WTC11 (cell line): ENCODE measurements at regions not wholly inside any gene's neighbourhood (a gene's known extent, or its start where the extent isn't known, plus 50 kb on each side); places are given as distances from the start of the nearest gene placed in this dataset.

Experiments used
- ATAC-seq: fragments of 200-7000 bp; cut with Tn5 transposase; 2 replicates; pipeline ENCODE4 v1.10.0; 2021; ENCODE audit warnings: mild to moderate bottlenecking, moderate library complexity
- CTCF ChIA-PET: fragments of 300-600 bp; sonication (Branson Sonifier 250); formaldehyde crosslinking; loops from one replicate; lab custom pipeline; 2021; ENCODE audit warnings: antibody characterized with exemption; lab: Charles Lee
- POLR2A ChIA-PET: fragments of 350-600 bp; sonication (Branson Sonifier 250); formaldehyde crosslinking; loops from one replicate; lab custom pipeline; 2021; ENCODE audit warnings: antibody characterized with exemption; lab: Charles Lee
- DNase-seq: peaks from one replicate; pipeline ENCODE4 v3.0.0; 2021; ENCODE audit warnings: low spot score
- H3K27ac Mint-ChIP-seq: 2 replicates; pipeline ENCODE4 v1.8.0; 2021; ENCODE audit warnings: mixed read lengths
- H3K27me3 Mint-ChIP-seq: 2 replicates; pipeline ENCODE4 v1.8.0; 2021; ENCODE audit warnings: low read depth, mild to moderate bottlenecking, moderate library complexity, mixed read lengths
- H3K36me3 Mint-ChIP-seq: 2 replicates; pipeline ENCODE4 v1.8.0; 2021; ENCODE audit warnings: mixed read lengths
- H3K4me1 Mint-ChIP-seq: 2 replicates; pipeline ENCODE4 v1.8.0; 2022; ENCODE audit warnings: mixed read lengths
- H3K4me3 Mint-ChIP-seq: 2 replicates; pipeline ENCODE4 v1.8.0; 2021; ENCODE audit warnings: mild to moderate bottlenecking, moderate library complexity, mixed read lengths
- H3K9me3 Mint-ChIP-seq: 2 replicates; pipeline ENCODE4 v1.8.0; 2021; ENCODE audit warnings: mixed read lengths
- ETV6 ChIP-seq: sonication (generic); formaldehyde crosslinking; IDR thresholded peaks from 2 replicates; pipeline ENCODE4 v1.8.1; 2022; ENCODE audit warnings: mild to moderate bottlenecking, missing genetic modification reagents
- FOXP1 ChIP-seq: sonication (generic); formaldehyde crosslinking; IDR thresholded peaks from 2 replicates; pipeline ENCODE4 v1.8.0; 2022; ENCODE audit warnings: missing genetic modification reagents, mild to moderate bottlenecking, moderate library complexity, borderline replicate concordance
- GRHL2 ChIP-seq: fragments of 250-450 bp; sonication (Bioruptor Pico); IDR thresholded peaks from 2 replicates; pipeline ENCODE4 v1.8.0; 2022; ENCODE audit warnings: mild to moderate bottlenecking, moderate library complexity; ENCODE audit not compliant: insufficient replicate concordance, severe bottlenecking
- GTF2I ChIP-seq: fragments of 250-450 bp; sonication (Bioruptor Pico); conservative IDR thresholded peaks from 2 replicates; pipeline ENCODE4 v1.4.0; 2021; ENCODE audit warnings: mild to moderate bottlenecking
- SMAD3 ChIP-seq: sonication (generic); formaldehyde crosslinking; IDR thresholded peaks from 2 replicates; pipeline ENCODE4 v1.8.0; 2022; ENCODE audit warnings: missing genetic modification reagents, mild to moderate bottlenecking, borderline replicate concordance
- ZNF416 ChIP-seq: fragments of 250-450 bp; sonication (Bioruptor Pico); IDR thresholded peaks from 2 replicates; pipeline ENCODE4 v1.9.0; 2021; ENCODE audit warnings: mild to moderate bottlenecking, inconsistent platforms
- ZNF671 ChIP-seq: fragments of 250-450 bp; sonication (Bioruptor Pico); IDR thresholded peaks from 2 replicates; pipeline ENCODE4 v1.8.0; 2021; ENCODE audit warnings: mild to moderate bottlenecking
- TF ChIP-seq, protein P1 (sequence below): sonication (generic); formaldehyde crosslinking; conservative IDR thresholded peaks from 2 replicates; pipeline ENCODE4 v1.8.1; 2022; ENCODE audit warnings: mild to moderate bottlenecking, missing genetic modification reagents
- TF ChIP-seq, protein P2 (sequence below): sonication (generic); formaldehyde crosslinking; IDR thresholded peaks from 2 replicates; pipeline ENCODE4 v1.8.1; 2022; ENCODE audit warnings: missing genetic modification reagents, borderline replicate concordance
- TF ChIP-seq, protein P3 (sequence below): sonication (generic); formaldehyde crosslinking; IDR thresholded peaks from 2 replicates; pipeline ENCODE4 v1.8.1; 2023; ENCODE audit warnings: mild to moderate bottlenecking, moderate library complexity, missing genetic modification reagents
- TF ChIP-seq, protein P4 (sequence below): sonication (generic); formaldehyde crosslinking; IDR thresholded peaks from 2 replicates; pipeline ENCODE4 v1.8.1; 2022; ENCODE audit warnings: low read depth, mild to moderate bottlenecking, moderate library complexity, missing genetic modification reagents, borderline replicate concordance
- TF ChIP-seq, protein P5 (sequence below): sonication (generic); formaldehyde crosslinking; IDR thresholded peaks from 2 replicates; pipeline ENCODE4 v1.8.1; 2022; ENCODE audit warnings: mild to moderate bottlenecking, missing genetic modification reagents, moderate library complexity, borderline replicate concordance
- TF ChIP-seq, protein P6 (sequence below): fragments of 250-450 bp; sonication (Bioruptor Pico); IDR thresholded peaks from 2 replicates; pipeline ENCODE4 v1.9.0; 2021; ENCODE audit warnings: moderate library complexity, mild to moderate bottlenecking, inconsistent platforms, borderline replicate concordance
- TF ChIP-seq, protein P7 (sequence below): sonication (generic); formaldehyde crosslinking; IDR thresholded peaks from 2 replicates; pipeline ENCODE4 v1.8.0; 2023; ENCODE audit warnings: missing genetic modification reagents, mild to moderate bottlenecking, borderline replicate concordance
- TF ChIP-seq, protein P8 (sequence below): sonication (generic); formaldehyde crosslinking; IDR thresholded peaks from 2 replicates; pipeline ENCODE4 v1.8.1; 2023; ENCODE audit warnings: mild to moderate bottlenecking, missing genetic modification reagents, moderate library complexity
- TF ChIP-seq, protein P9 (sequence below): sonication (generic); formaldehyde crosslinking; IDR thresholded peaks from 2 replicates; pipeline ENCODE4 v1.8.1; 2023; ENCODE audit warnings: mild to moderate bottlenecking, missing genetic modification reagents
- TF ChIP-seq, protein P10 (sequence below): sonication (generic); formaldehyde crosslinking; IDR thresholded peaks from 2 replicates; pipeline ENCODE4 v1.8.0; 2022; ENCODE audit warnings: mild to moderate bottlenecking, missing genetic modification reagents

DNA sequence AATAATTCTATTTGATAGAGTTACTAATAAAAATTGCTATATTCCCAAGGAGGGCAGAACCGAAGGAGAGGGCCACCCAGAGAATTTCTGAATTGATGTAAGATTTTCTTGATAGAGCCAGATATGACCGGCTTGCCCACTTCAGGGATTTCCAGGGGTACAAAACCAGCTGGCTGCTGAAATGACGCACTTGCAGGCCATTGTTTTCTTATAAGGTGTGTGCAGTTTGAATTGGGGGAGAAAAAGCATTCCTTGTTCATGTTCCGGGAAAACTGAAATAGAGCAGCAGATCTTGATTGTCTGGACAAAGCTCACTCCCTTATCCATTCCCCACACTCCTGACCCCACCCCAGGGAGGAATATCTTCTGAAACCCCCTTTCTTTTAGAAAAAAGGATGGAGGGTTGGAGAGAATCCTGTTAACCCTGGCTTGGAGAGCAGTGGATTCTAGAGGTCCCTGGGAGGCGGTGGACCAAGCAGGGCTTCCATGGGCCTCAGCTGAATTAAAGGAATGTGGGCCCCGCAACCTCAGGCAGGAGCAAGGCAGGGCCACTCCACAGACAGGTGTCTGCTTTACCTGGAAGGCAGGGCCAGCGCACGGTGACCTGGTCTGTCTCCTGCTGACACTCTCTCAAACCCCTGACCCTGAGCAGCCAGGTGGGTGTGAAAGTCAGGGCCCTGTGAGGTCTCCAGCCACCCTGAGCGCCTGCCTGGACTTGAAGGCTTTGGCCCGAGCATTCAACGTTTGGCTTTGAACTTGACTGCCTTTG lies 96.4 kb downstream of the TMEM170B start:
- no peaks in the 10 kb centered on the region for H3K36me3 Mint-ChIP-seq
- TF ChIP-seq ETV6, result no peak
- TF ChIP-seq, protein P1, sequence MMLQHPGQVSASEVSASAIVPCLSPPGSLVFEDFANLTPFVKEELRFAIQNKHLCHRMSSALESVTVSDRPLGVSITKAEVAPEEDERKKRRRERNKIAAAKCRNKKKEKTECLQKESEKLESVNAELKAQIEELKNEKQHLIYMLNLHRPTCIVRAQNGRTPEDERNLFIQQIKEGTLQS (CRISPR knock-in tag), result no peak
- TF ChIP-seq ZNF671 (CRISPR knock-in tag), result no peak
- TF ChIP-seq SMAD3, result no peak
- no peak for TF ChIP-seq GTF2I (CRISPR knock-in tag)
- TF ChIP-seq ZNF416 (CRISPR knock-in tag), result no peak
- TF ChIP-seq, protein P2, sequence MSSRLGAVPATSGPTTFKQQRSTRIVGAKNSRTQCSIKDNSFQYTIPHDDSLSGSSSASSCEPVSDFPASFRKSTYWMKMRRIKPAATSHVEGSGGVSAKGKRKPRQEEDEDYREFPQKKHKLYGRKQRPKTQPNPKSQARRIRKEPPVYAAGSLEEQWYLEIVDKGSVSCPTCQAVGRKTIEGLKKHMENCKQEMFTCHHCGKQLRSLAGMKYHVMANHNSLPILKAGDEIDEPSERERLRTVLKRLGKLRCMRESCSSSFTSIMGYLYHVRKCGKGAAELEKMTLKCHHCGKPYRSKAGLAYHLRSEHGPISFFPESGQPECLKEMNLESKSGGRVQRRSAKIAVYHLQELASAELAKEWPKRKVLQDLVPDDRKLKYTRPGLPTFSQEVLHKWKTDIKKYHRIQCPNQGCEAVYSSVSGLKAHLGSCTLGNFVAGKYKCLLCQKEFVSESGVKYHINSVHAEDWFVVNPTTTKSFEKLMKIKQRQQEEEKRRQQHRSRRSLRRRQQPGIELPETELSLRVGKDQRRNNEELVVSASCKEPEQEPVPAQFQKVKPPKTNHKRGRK, result no peak
- TF ChIP-seq, protein P3, sequence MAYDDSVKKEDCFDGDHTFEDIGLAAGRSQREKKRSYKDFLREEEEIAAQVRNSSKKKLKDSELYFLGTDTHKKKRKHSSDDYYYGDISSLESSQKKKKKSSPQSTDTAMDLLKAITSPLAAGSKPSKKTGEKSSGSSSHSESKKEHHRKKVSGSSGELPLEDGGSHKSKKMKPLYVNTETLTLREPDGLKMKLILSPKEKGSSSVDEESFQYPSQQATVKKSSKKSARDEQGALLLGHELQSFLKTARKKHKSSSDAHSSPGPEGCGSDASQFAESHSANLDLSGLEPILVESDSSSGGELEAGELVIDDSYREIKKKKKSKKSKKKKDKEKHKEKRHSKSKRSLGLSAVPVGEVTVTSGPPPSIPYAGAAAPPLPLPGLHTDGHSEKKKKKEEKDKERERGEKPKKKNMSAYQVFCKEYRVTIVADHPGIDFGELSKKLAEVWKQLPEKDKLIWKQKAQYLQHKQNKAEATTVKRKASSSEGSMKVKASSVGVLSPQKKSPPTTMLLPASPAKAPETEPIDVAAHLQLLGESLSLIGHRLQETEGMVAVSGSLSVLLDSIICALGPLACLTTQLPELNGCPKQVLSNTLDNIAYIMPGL (CRISPR knock-in tag), result no peak
- TF ChIP-seq, protein P4, sequence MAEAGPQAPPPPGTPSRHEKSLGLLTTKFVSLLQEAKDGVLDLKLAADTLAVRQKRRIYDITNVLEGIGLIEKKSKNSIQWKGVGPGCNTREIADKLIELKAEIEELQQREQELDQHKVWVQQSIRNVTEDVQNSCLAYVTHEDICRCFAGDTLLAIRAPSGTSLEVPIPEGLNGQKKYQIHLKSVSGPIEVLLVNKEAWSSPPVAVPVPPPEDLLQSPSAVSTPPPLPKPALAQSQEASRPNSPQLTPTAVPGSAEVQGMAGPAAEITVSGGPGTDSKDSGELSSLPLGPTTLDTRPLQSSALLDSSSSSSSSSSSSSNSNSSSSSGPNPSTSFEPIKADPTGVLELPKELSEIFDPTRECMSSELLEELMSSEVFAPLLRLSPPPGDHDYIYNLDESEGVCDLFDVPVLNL (CRISPR knock-in tag), result no peak
- no peak for TF ChIP-seq GRHL2 (CRISPR knock-in tag)
- TF ChIP-seq, protein P5, sequence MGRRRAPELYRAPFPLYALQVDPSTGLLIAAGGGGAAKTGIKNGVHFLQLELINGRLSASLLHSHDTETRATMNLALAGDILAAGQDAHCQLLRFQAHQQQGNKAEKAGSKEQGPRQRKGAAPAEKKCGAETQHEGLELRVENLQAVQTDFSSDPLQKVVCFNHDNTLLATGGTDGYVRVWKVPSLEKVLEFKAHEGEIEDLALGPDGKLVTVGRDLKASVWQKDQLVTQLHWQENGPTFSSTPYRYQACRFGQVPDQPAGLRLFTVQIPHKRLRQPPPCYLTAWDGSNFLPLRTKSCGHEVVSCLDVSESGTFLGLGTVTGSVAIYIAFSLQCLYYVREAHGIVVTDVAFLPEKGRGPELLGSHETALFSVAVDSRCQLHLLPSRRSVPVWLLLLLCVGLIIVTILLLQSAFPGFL (CRISPR knock-in tag), result no peak
- TF ChIP-seq, protein P6, sequence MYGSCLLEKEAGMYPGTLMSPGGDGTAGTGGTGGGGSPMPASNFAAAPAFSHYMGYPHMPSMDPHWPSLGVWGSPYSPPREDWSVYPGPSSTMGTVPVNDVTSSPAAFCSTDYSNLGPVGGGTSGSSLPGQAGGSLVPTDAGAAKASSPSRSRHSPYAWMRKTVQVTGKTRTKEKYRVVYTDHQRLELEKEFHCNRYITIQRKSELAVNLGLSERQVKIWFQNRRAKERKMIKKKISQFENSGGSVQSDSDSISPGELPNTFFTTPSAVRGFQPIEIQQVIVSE (CRISPR knock-in tag), result no peak
- no peak for TF ChIP-seq FOXP1 (CRISPR knock-in tag)
- TF ChIP-seq, protein P7, sequence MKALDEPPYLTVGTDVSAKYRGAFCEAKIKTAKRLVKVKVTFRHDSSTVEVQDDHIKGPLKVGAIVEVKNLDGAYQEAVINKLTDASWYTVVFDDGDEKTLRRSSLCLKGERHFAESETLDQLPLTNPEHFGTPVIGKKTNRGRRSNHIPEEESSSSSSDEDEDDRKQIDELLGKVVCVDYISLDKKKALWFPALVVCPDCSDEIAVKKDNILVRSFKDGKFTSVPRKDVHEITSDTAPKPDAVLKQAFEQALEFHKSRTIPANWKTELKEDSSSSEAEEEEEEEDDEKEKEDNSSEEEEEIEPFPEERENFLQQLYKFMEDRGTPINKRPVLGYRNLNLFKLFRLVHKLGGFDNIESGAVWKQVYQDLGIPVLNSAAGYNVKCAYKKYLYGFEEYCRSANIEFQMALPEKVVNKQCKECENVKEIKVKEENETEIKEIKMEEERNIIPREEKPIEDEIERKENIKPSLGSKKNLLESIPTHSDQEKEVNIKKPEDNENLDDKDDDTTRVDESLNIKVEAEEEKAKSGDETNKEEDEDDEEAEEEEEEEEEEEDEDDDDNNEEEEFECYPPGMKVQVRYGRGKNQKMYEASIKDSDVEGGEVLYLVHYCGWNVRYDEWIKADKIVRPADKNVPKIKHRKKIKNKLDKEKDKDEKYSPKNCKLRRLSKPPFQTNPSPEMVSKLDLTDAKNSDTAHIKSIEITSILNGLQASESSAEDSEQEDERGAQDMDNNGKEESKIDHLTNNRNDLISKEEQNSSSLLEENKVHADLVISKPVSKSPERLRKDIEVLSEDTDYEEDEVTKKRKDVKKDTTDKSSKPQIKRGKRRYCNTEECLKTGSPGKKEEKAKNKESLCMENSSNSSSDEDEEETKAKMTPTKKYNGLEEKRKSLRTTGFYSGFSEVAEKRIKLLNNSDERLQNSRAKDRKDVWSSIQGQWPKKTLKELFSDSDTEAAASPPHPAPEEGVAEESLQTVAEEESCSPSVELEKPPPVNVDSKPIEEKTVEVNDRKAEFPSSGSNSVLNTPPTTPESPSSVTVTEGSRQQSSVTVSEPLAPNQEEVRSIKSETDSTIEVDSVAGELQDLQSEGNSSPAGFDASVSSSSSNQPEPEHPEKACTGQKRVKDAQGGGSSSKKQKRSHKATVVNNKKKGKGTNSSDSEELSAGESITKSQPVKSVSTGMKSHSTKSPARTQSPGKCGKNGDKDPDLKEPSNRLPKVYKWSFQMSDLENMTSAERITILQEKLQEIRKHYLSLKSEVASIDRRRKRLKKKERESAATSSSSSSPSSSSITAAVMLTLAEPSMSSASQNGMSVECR, result no peak
- TF ChIP-seq, protein P8, sequence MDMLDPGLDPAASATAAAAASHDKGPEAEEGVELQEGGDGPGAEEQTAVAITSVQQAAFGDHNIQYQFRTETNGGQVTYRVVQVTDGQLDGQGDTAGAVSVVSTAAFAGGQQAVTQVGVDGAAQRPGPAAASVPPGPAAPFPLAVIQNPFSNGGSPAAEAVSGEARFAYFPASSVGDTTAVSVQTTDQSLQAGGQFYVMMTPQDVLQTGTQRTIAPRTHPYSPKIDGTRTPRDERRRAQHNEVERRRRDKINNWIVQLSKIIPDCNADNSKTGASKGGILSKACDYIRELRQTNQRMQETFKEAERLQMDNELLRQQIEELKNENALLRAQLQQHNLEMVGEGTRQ (CRISPR knock-in tag), result no peak
- TF ChIP-seq, protein P9, sequence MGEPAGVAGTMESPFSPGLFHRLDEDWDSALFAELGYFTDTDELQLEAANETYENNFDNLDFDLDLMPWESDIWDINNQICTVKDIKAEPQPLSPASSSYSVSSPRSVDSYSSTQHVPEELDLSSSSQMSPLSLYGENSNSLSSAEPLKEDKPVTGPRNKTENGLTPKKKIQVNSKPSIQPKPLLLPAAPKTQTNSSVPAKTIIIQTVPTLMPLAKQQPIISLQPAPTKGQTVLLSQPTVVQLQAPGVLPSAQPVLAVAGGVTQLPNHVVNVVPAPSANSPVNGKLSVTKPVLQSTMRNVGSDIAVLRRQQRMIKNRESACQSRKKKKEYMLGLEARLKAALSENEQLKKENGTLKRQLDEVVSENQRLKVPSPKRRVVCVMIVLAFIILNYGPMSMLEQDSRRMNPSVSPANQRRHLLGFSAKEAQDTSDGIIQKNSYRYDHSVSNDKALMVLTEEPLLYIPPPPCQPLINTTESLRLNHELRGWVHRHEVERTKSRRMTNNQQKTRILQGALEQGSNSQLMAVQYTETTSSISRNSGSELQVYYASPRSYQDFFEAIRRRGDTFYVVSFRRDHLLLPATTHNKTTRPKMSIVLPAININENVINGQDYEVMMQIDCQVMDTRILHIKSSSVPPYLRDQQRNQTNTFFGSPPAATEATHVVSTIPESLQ, result no peak
- TF ChIP-seq, protein P10, sequence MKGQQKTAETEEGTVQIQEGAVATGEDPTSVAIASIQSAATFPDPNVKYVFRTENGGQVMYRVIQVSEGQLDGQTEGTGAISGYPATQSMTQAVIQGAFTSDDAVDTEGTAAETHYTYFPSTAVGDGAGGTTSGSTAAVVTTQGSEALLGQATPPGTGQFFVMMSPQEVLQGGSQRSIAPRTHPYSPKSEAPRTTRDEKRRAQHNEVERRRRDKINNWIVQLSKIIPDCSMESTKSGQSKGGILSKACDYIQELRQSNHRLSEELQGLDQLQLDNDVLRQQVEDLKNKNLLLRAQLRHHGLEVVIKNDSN (CRISPR knock-in tag), result no peak
- H3K4me3 Mint-ChIP-seq, result no peak overlapping the region
- H3K27me3 Mint-ChIP-seq, result no peaks in the 10 kb centered on the region
- ATAC-seq (peak; percentile 52), DNase-seq (no peak)
- H3K4me1 Mint-ChIP-seq, result no peaks in the 10 kb centered on the region
- POLR2A ChIA-PET, result no interaction called here
- no peak overlapping the region for H3K27ac Mint-ChIP-seq
- CTCF ChIA-PET, result interaction anchor here (0.8 kb wide), 1 partner anchor 38 kb away, joined by 3 read pairs; no protein-coding TSS in a partner anchor
- H3K9me3 Mint-ChIP-seq, result no peaks in the 10 kb centered on the region
